ENCODE measurements at regions not wholly inside any gene's neighbourhood (a gene's known extent, or its start where the extent isn't known, plus 50 kb on each side); places are given as distances from the start of the nearest gene placed in this dataset.

DNA sequence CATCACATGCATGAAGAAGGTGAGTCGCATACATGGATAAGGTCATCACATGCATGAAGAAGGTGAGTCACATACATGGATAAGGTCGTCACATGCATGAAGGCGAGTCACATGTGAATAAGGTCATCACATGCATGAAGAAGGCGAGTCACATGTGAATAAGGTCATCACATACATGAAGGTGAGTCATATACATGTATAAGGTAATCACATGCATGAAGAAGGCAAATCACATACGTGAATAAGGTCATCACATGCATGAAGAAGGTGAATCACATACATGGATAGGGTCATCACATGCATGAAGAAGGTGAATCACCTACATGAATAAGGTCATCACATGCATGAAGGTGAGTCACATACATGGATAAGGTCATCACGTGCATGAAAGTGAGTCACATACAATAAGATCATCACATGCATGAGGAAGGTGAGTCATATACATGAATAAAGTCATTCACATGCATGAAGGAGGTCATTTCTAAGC, 105.1 kb upstream of the SDK2 start:
- ChIA-PET CTCF (no interaction called here), POLR2A (no interaction called here)
- H3K4me3 ChIP-seq (ENCODE audit: low read depth in 2 of 2, low read length in 2 of 2), result no peak overlapping the region
- peaks cover 14% of the 10 kb centered on the region; the same call in 1 of the 2 replicates for H3K27me3 ChIP-seq (ENCODE audit: control insufficient read depth, insufficient read depth, low read length)
- no peaks in the 10 kb centered on the region for H3K9me3 ChIP-seq (ENCODE audit: control insufficient read depth, insufficient read depth, low read depth, low read length)
- BruUV-seq (replicated peaks), result no TSS peak
- no peak for TF ChIP-seq REST (IDR thresholded peaks at IDR 0.05; ENCODE audit: insufficient read depth in 1 of 2, low read depth in 2 of 2, low read length in 1 of 2)
- TF ChIP-seq SIN3A (IDR thresholded peaks at IDR 0.05; ENCODE audit: borderline replicate concordance, insufficient read depth, low read depth, low read length), result no peak
- TF ChIP-seq TCF7L2 (IDR thresholded peaks at IDR 0.05; ENCODE audit: low read depth, low read length), result no peak
- TF ChIP-seq, protein P1, sequence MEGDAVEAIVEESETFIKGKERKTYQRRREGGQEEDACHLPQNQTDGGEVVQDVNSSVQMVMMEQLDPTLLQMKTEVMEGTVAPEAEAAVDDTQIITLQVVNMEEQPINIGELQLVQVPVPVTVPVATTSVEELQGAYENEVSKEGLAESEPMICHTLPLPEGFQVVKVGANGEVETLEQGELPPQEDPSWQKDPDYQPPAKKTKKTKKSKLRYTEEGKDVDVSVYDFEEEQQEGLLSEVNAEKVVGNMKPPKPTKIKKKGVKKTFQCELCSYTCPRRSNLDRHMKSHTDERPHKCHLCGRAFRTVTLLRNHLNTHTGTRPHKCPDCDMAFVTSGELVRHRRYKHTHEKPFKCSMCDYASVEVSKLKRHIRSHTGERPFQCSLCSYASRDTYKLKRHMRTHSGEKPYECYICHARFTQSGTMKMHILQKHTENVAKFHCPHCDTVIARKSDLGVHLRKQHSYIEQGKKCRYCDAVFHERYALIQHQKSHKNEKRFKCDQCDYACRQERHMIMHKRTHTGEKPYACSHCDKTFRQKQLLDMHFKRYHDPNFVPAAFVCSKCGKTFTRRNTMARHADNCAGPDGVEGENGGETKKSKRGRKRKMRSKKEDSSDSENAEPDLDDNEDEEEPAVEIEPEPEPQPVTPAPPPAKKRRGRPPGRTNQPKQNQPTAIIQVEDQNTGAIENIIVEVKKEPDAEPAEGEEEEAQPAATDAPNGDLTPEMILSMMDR (IDR thresholded peaks at IDR 0.05), result no peak
- TF ChIP-seq POLR2AphosphoS5 (IDR thresholded peaks at IDR 0.05; ENCODE audit: low read depth, low read length), result no peak
- DNase-seq (ENCODE audit: low read depth, low spot score) (no peak), ATAC-seq (no peak)
- in situ Hi-C loops (cut with HindIII; ENCODE audit: low pct_unique_long_range_greater_than_20kb, low sequenced_read_pairs), result no loop called here
- H3K27ac ChIP-seq (ENCODE audit: low read length), result no peak overlapping the region
- no peaks in the 10 kb centered on the region for H3K36me3 ChIP-seq (ENCODE audit: control insufficient read depth, insufficient read depth, low read length)
- H3K4me1 ChIP-seq (ENCODE audit: control insufficient read depth, insufficient read depth, low read length), result no peaks in the 10 kb centered on the region
- intact Hi-C loops (cut with micrococcal nuclease; ENCODE audit: unreplicated experiment), result no loop called here

- ATAC-seq, result no peak
- CTCF ChIA-PET, result no interaction called here
Observed at GRCh38 chr17:73749928-73750605, 105.8 kb upstream of the SDK2 start.

More at GRCh38 chr17:73749928-73750605, 105.8 kb upstream of the SDK2 start:
- DNase-seq (ENCODE audit: low read depth, low spot score), result no peak
- Histone ChIP-seq H3K27ac (ENCODE audit: low read length) (no peak overlapping the region), H3K4me1 (ENCODE audit: control insufficient read depth, insufficient read depth, low read length) (no peaks in the 10 kb centered on the region), H3K9me3 (ENCODE audit: control insufficient read depth, insufficient read depth, low read depth, low read length) (no peaks in the 10 kb centered on the region), H3K27me3 (ENCODE audit: control insufficient read depth, insufficient read depth, low read length) (peaks cover 9% of the 10 kb centered on the region; the same call in 1 of the 2 replicates), H3K4me3 (ENCODE audit: low read depth in 2 of 2, low read length in 2 of 2) (no peak overlapping the region), H3K36me3 (ENCODE audit: control insufficient read depth, insufficient read depth, low read length) (no peaks in the 10 kb centered on the region)
- no TSS peak for BruUV-seq (replicated peaks)
- in situ Hi-C loops (cut with HindIII; ENCODE audit: low pct_unique_long_range_greater_than_20kb, low sequenced_read_pairs) (no loop called here), intact Hi-C loops (cut with micrococcal nuclease; ENCODE audit: unreplicated experiment) (no loop called here)
- TF ChIP-seq, protein P1 (IDR thresholded peaks at IDR 0.05), result no peak
- TF ChIP-seq REST (IDR thresholded peaks at IDR 0.05; ENCODE audit: insufficient read depth in 1 of 2, low read depth in 2 of 2, low read length in 1 of 2) (no peak), POLR2AphosphoS5 (IDR thresholded peaks at IDR 0.05; ENCODE audit: low read depth, low read length) (no peak), SIN3A (IDR thresholded peaks at IDR 0.05; ENCODE audit: borderline replicate concordance, insufficient read depth, low read depth, low read length) (no peak), TCF7L2 (IDR thresholded peaks at IDR 0.05; ENCODE audit: low read depth, low read length) (no peak)
- POLR2A ChIA-PET, result no interaction called here

Measured in Panc1 (cell line).